ENCODE measurements at regions not wholly inside any gene's neighbourhood (a gene's known extent, or its start where the extent isn't known, plus 50 kb on each side); places are given as distances from the start of the nearest gene placed in this dataset.

GRCh38 chr7:46775776-46776175, 806.1 kb downstream of the TNS3 start:
- ATAC-seq (no peak), DNase-seq (ENCODE audit: low read depth, low spot score) (no peak)
- no peaks in the 10 kb centered on the region for H3K4me1 ChIP-seq (ENCODE audit: control insufficient read depth in 1 of 2, insufficient read depth in 2 of 2, low read length in 2 of 2)
- H3K9ac ChIP-seq (ENCODE audit: low read length) = no peak overlapping the region
- H4K20me1 ChIP-seq (ENCODE audit: insufficient read depth) = no peaks in the 10 kb centered on the region
- TF ChIP-seq RAD21 (IDR thresholded peaks at IDR 0.05; ENCODE audit: low read depth) (no peak), POLR2A (IDR thresholded peaks at IDR 0.05; ENCODE audit: borderline replicate concordance, extremely low read depth, insufficient read depth, insufficient read length) (no peak), ZNF274 (IDR thresholded peaks at IDR 0.05; ENCODE audit: low read depth, low read length) (no peak), MAX (IDR thresholded peaks at IDR 0.05) (no peak), YY1 (IDR thresholded peaks at IDR 0.05; ENCODE audit: extremely low read depth, insufficient replicate concordance, low read depth, low read length) (no peak), TCF7L2 (IDR thresholded peaks at IDR 0.05; ENCODE audit: borderline replicate concordance, extremely low read depth, insufficient read depth, insufficient read length) (no peak), POLR2AphosphoS5 (IDR thresholded peaks at IDR 0.05; ENCODE audit: low read depth, low read length) (no peak), ZBTB33 (IDR thresholded peaks at IDR 0.05; ENCODE audit: extremely low read depth, insufficient replicate concordance, low read length) (no peak), ATF3 (IDR thresholded peaks at IDR 0.05) (no peak), CBX3 (IDR thresholded peaks at IDR 0.05; ENCODE audit: low read depth) (no peak), EGR1 (IDR thresholded peaks at IDR 0.05; ENCODE audit: low read depth) (no peak), REST (IDR thresholded peaks at IDR 0.05; ENCODE audit: low read depth) (no peak), SRF (IDR thresholded peaks at IDR 0.05; ENCODE audit: low read depth) (no peak), CEBPB (IDR thresholded peaks at IDR 0.05; ENCODE audit: low read depth) (no peak), FOSL1 (IDR thresholded peaks at IDR 0.05; ENCODE audit: low read depth) (no peak), SP1 (IDR thresholded peaks at IDR 0.05; ENCODE audit: low read depth) (no peak), ZFX (IDR thresholded peaks at IDR 0.05) (no peak)
- no peak overlapping the region for H2AFZ ChIP-seq (ENCODE audit: low read depth, low read length, poor library complexity, severe bottlenecking)
- no peaks in the 10 kb centered on the region for H3K79me2 ChIP-seq (ENCODE audit: insufficient read depth, low read length)
- H3K36me3 ChIP-seq (ENCODE audit: control insufficient read depth in 1 of 2, insufficient read depth in 2 of 2, low read length in 2 of 2) = no peaks in the 10 kb centered on the region
- RAD21 ChIA-PET (ENCODE audit: low non-redundant PET in 1 of 2, low total read pairs in 2 of 2, uncharacterized antibody in 2 of 2, unreplicated experiment in 2 of 2) = no interaction called here
- intact Hi-C loops (cut with micrococcal nuclease) = loop anchor here (2.0 kb wide), 1 partner anchor 313 kb away; no protein-coding TSS in a partner anchor
- H3K9me2 ChIP-seq (ENCODE audit: insufficient read depth) = no peaks in the 10 kb centered on the region
- no peak overlapping the region for H3K4me3 ChIP-seq (replicated peaks in 1 of 2; ENCODE audit: low read depth in 1 of 2, low read length in 2 of 2)
- H3K4me2 ChIP-seq (ENCODE audit: low read length) = no peak overlapping the region
- H3K27me3 ChIP-seq (ENCODE audit: insufficient read depth, low read length) = no peaks in the 10 kb centered on the region
- CTCF ChIA-PET = no interaction called here
- no TSS peak for BruUV-seq (replicated peaks)
- POLR2A ChIA-PET = no interaction called here
- no peak overlapping the region for H3K27ac ChIP-seq (ENCODE audit: low read depth, low read length)
- H3K9me3 ChIP-seq (ENCODE audit: control insufficient read depth in 1 of 2, insufficient read depth in 1 of 2, low read depth in 1 of 2, low read length in 2 of 2) = no peaks in the 10 kb centered on the region
